ENCODE measurements at regions not wholly inside any gene's neighbourhood (a gene's known extent, or its start where the extent isn't known, plus 50 kb on each side); places are given as distances from the start of the nearest gene placed in this dataset.

- no peak for TF ChIP-seq CTCF (IDR thresholded peaks at IDR 0.05; ENCODE audit: insufficient read depth, low read length, missing control alignments)
- DNase-seq (ENCODE audit: low read depth, low spot score), result no peak
- ChIA-PET POLR2A (no interaction called here), CTCF (no interaction called here)
- no peak overlapping the region for H3K4me3 ChIP-seq (ENCODE audit: low read depth, low read length)
Observed at GRCh38 chr2:211174631-211175030, 618.2 kb downstream of the CPS1 start.

GRCh38 chr2:211175956-211176355 lies 619.6 kb downstream of the CPS1 start:
- ChIA-PET CTCF (no interaction called here), POLR2A (no interaction called here)
- DNase-seq (ENCODE audit: low read depth, low spot score), result no peak
- no peak for TF ChIP-seq CTCF (IDR thresholded peaks at IDR 0.05; ENCODE audit: insufficient read depth, low read length, missing control alignments)
- H3K4me3 ChIP-seq (ENCODE audit: low read depth, low read length), result no peak overlapping the region

DNA sequence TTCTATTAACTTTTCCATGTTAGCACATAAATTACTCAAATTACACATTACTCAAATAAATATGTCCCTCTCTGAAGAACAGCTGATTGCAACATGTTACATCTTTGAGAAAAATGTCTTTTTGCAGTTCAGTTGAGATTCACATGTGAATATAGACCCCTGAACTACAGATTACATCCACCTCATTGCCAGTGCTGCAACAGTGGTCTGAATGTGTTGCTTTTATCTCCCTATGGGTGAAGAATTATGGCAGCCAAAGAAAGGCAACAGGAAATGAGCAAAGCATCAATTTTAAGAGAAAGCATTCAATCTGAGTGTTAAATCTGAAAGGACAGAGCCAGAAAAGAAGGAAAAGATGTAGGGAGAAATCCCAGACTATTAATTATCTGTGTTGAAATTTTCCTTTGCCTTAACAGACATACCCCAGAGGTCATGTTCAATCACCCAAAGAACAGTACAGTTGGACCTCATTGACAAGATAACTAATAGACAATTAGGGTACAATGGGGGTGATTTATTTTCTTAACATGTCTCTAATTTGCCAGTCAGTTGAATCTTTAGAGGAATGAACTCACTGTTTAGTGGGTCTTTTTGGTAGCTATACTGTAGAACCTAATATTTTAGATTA lies 620.2 kb downstream of the CPS1 start:
- ChIA-PET CTCF (no interaction called here), POLR2A (no interaction called here)
- no peak for TF ChIP-seq CTCF (IDR thresholded peaks at IDR 0.05; ENCODE audit: insufficient read depth, low read length, missing control alignments)
- H3K4me3 ChIP-seq (ENCODE audit: low read depth, low read length), result no peak overlapping the region
- DNase-seq (ENCODE audit: low read depth, low spot score), result no peak

- POLR2A ChIA-PET, result no interaction called here
- TF ChIP-seq CTCF (IDR thresholded peaks at IDR 0.05; ENCODE audit: insufficient read depth, low read length, missing control alignments), result no peak
- H3K4me3 ChIP-seq (ENCODE audit: low read depth, low read length), result no peak overlapping the region
- CTCF ChIA-PET, result no interaction called here
- DNase-seq (ENCODE audit: low read depth, low spot score), result no peak
Observed at GRCh38 chr2:211181626-211182025, 625.2 kb downstream of the CPS1 start.

GRCh38 chr2:211187602-211188001 lies 631.2 kb downstream of the CPS1 start:
- ChIA-PET POLR2A (no interaction called here), CTCF (no interaction called here)
- no peak for TF ChIP-seq CTCF (IDR thresholded peaks at IDR 0.05; ENCODE audit: insufficient read depth, low read length, missing control alignments)
- DNase-seq (ENCODE audit: low read depth, low spot score), result no peak
- no peak overlapping the region for H3K4me3 ChIP-seq (ENCODE audit: low read depth, low read length)

DNA sequence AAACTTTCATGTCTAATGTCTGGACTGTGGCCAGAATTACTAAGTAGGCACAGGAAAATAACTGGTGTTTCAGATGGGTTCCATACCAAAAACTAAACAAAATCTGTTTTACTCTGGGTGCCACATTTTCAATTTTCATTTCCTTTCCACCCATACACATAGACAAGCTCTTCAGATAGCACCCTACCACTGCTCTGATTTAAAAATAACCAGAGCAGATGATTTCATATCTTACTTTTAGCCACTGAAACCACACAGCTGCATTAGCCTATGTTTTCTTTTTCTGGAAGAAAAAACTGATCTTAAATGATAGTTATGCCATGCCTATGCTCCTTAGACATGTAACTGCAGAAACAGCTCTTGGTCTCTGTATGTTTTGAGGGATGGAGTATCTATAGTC lies 647.6 kb downstream of the CPS1 start:
- CTCF ChIA-PET, result no interaction called here
- H3K4me3 ChIP-seq (ENCODE audit: low read depth, low read length), result no peak overlapping the region
- no peak for DNase-seq (ENCODE audit: low read depth, low spot score)
- POLR2A ChIA-PET, result no interaction called here
- TF ChIP-seq CTCF (IDR thresholded peaks at IDR 0.05; ENCODE audit: insufficient read depth, low read length, missing control alignments), result no peak
